NCI-H2171 (cell line): ENCODE measurements at regions not wholly inside any gene's neighbourhood (a gene's known extent, or its start where the extent isn't known, plus 50 kb on each side); places are given as distances from the start of the nearest gene placed in this dataset.
"Not testable (repeated sequence)": the region's sequence is repeated elsewhere in the genome, so short reads cannot be mapped to it uniquely, and the experiment has no call there.

Experiments
- DNase-seq: peaks from one replicate; lab custom pipeline; 2025; lab: John Stamatoyannopoulos, UW

GRCh38 chr7:39758234-39758970, 135.0 kb downstream of the RALA start:
- DNase-seq, result no peak

- DNase-seq, result peak; percentile 14
Observed at GRCh38 chr7:39761449-39761848, 138.1 kb downstream of the RALA start.

- DNase-seq, result not testable (repeated sequence)
Observed at GRCh38 chr7:39762466-39762865, 139.1 kb downstream of the RALA start.

GRCh38 chr7:39762881-39763280, 139.5 kb downstream of the RALA start:
- DNase-seq, result not testable (repeated sequence)

- DNase-seq, result not testable (repeated sequence)
Observed at GRCh38 chr7:39765833-39766232, 142.5 kb downstream of the RALA start.

- DNase-seq, result not testable (repeated sequence)
Observed at GRCh38 chr7:39768439-39768838, 145.1 kb downstream of the RALA start.

GRCh38 chr7:39774341-39774851, 151.0 kb downstream of the RALA start:
- not testable (repeated sequence) for DNase-seq

GRCh38 chr7:39781557-39781956, 158.2 kb downstream of the RALA start:
- DNase-seq, result not testable (repeated sequence)

- not testable (repeated sequence) for DNase-seq
Observed at GRCh38 chr7:39786440-39786839, 163.1 kb downstream of the RALA start.

GRCh38 chr7:39791035-39791434, 159.0 kb upstream of the CDK13 start:
- DNase-seq, result not testable (repeated sequence)

- not testable (repeated sequence) for DNase-seq
Observed at GRCh38 chr7:39791911-39792310, 158.1 kb upstream of the CDK13 start.

GRCh38 chr7:39793026-39793425, 157.0 kb upstream of the CDK13 start:
- DNase-seq, result not testable (repeated sequence)

GRCh38 chr7:39793851-39794250, 156.2 kb upstream of the CDK13 start:
- DNase-seq, result not testable (repeated sequence)

- DNase-seq, result not testable (repeated sequence)
Observed at GRCh38 chr7:39796947-39797346, 153.1 kb upstream of the CDK13 start.

GRCh38 chr7:39798077-39798476, 152.0 kb upstream of the CDK13 start:
- not testable (repeated sequence) for DNase-seq

- no peak for DNase-seq
Observed at GRCh38 chr7:39808796-39809481, 141.1 kb upstream of the CDK13 start.

GRCh38 chr7:39810204-39810642, 139.8 kb upstream of the CDK13 start:
- no peak for DNase-seq

GRCh38 chr7:39810710-39811109, 139.3 kb upstream of the CDK13 start:
- no peak for DNase-seq

- peak; percentile 64 for DNase-seq
Observed at GRCh38 chr7:39811161-39811614, 138.9 kb upstream of the CDK13 start.

GRCh38 chr7:39816462-39817060, 133.5 kb upstream of the CDK13 start:
- DNase-seq, result no peak

GRCh38 chr7:39819514-39819913, 130.5 kb upstream of the CDK13 start:
- DNase-seq, result no peak

GRCh38 chr7:39824456-39825200, 125.4 kb upstream of the CDK13 start:
- no peak for DNase-seq
